SU-DHL-6 (cell line): ENCODE measurements at regions not wholly inside any gene's neighbourhood (a gene's known extent, or its start where the extent isn't known, plus 50 kb on each side); places are given as distances from the start of the nearest gene placed in this dataset.
"Not testable (repeated sequence)": the region's sequence is repeated elsewhere in the genome, so short reads cannot be mapped to it uniquely, and the experiment has no call there.

Source experiments
- H2AFZ ChIP-seq: fragments of 200-600 bp; sonication (generic); 2 replicates; pipeline ENCODE4 v1.6.1; 2014; ENCODE audit warnings: low read depth, mild to moderate bottlenecking, moderate library complexity, mixed read lengths, antibody characterized with exemption, low read length; ENCODE audit not compliant: severe bottlenecking
- H3F3A ChIP-seq: fragments of 200-600 bp; shearing (Covaris generic); 2 replicates; pipeline ENCODE4 v1.6.0; 2016; ENCODE audit warnings: antibody characterized with exemption, mild to moderate bottlenecking; ENCODE audit not compliant: insufficient read depth
- H3K27ac ChIP-seq: fragments of 200-600 bp; sonication (generic); 2 replicates; pipeline ENCODE4 v1.5.1; 2016; ENCODE audit warnings: low read depth, mild to moderate bottlenecking, low read length, moderate library complexity, mixed read lengths
- H3K27me3 ChIP-seq: fragments of 200-600 bp; sonication (generic), shearing (Covaris generic); 2 replicates; pipeline ENCODE4 v1.6.0; 2014; ENCODE audit warnings: mild to moderate bottlenecking, low read length
- H3K36me3 ChIP-seq: fragments of 200-600 bp; sonication (generic); 2 replicates; pipeline ENCODE4 v1.6.1; 2014; ENCODE audit warnings: mild to moderate bottlenecking, low read length, mixed read lengths
- H3K4me2 ChIP-seq: fragments of 300-600, 200-600 bp; shearing (Covaris generic), sonication (generic); 2 replicates; pipeline ENCODE4 v1.6.0; 2014; ENCODE audit warnings: low read length, low read depth, mild to moderate bottlenecking; ENCODE audit not compliant: poor library complexity, severe bottlenecking
- H3K4me3 ChIP-seq: fragments of 200-600 bp; sonication (generic); 2 replicates; pipeline ENCODE4 v1.5.1; 2014; ENCODE audit warnings: antibody characterized with exemption, low read length, mild to moderate bottlenecking, mixed read lengths; ENCODE audit not compliant: insufficient read depth, poor library complexity, severe bottlenecking
- H3K79me2 ChIP-seq: fragments of 200-600 bp; sonication (generic); 2 replicates; pipeline ENCODE4 v1.6.1; 2014; ENCODE audit warnings: mild to moderate bottlenecking, low read length, moderate library complexity; ENCODE audit not compliant: insufficient read depth
- H3K9ac ChIP-seq: fragments of 200-600 bp; sonication (generic); 2 replicates; pipeline ENCODE4 v1.7.0; 2014; ENCODE audit warnings: mild to moderate bottlenecking, low read length
- H3K9me2 ChIP-seq: fragments of 200-600 bp; sonication (generic); replicated peaks from 2 replicates; pipeline ENCODE4 v1.6.1; 2014; ENCODE audit warnings: low read length; ENCODE audit not compliant: insufficient read depth
- H3K9me3 ChIP-seq: fragments of 200-600 bp; sonication (generic); 2 replicates; pipeline ENCODE4 v1.6.1; 2014; ENCODE audit warnings: low read length, mixed read lengths; ENCODE audit not compliant: insufficient read depth
- H4K20me1 ChIP-seq: fragments of 200-600 bp; sonication (generic); 2 replicates; pipeline ENCODE4 v1.6.1; 2014; ENCODE audit warnings: low read depth, mild to moderate bottlenecking, antibody characterized with exemption, low read length, moderate library complexity, mixed read lengths
- CTCF ChIP-seq: fragments of 200-600 bp; sonication (generic); IDR thresholded peaks from one replicate; pipeline ENCODE4 v1.5.1; 2017; ENCODE audit warnings: antibody characterized with exemption, mild to moderate bottlenecking, low read length, moderate library complexity; ENCODE audit not compliant: insufficient read depth, poor library complexity, severe bottlenecking
- EZH2phosphoT487 ChIP-seq: fragments of 200-600 bp; sonication (generic), shearing (Covaris generic); conservative IDR thresholded peaks from 2 replicates; pipeline ENCODE4 v1.6.1; 2018; ENCODE audit warnings: mild to moderate bottlenecking, antibody characterized with exemption, low read length, moderate library complexity, mixed read lengths

DNA sequence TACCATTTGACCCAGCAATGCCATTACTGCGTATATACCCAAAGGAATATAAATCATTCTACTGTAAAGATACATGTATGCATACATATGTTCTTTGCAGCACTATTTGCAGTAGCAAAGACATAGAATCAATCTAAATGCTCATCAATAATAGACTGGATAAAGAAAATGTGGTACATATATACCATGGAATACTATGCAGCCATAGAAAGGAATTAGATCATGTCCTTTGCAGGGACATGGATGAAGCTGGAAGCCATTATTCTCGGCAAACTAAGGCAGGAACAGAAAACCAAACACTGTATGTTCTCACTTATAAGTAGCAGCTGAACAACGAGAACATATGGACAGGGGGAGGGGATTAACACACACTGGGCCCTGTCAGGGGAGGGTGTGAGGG, 54.8 kb upstream of the ZNF30 start:
- H3K27ac ChIP-seq, H3F3A ChIP-seq, H3K4me2 ChIP-seq, H3K9me2 ChIP-seq, H2AFZ ChIP-seq, H3K9ac ChIP-seq, H3K27me3 ChIP-seq, H3K9me3 ChIP-seq, H3K36me3 ChIP-seq, H3K79me2 ChIP-seq, H3K4me3 ChIP-seq, H4K20me1 ChIP-seq: not testable (repeated sequence)

- no peaks in the 10 kb centered on the region for H3F3A ChIP-seq
- H3K27me3 ChIP-seq, result no peaks in the 10 kb centered on the region
- H2AFZ ChIP-seq, result no peak overlapping the region
- H3K79me2 ChIP-seq, result no peaks in the 10 kb centered on the region
- TF ChIP-seq CTCF (no peak), EZH2phosphoT487 (no peak)
- no peaks in the 10 kb centered on the region for H3K9me3 ChIP-seq
- H3K9ac ChIP-seq, result no peak overlapping the region
- no peak overlapping the region for H3K4me2 ChIP-seq
- no peaks in the 10 kb centered on the region for H3K36me3 ChIP-seq
- no peaks in the 10 kb centered on the region for H3K9me2 ChIP-seq
- H3K4me3 ChIP-seq, result no peak overlapping the region
- no peak overlapping the region for H3K27ac ChIP-seq
- H4K20me1 ChIP-seq, result no peaks in the 10 kb centered on the region
Observed at GRCh38 chr19:34867631-34868030, 59.1 kb upstream of the ZNF30 start.

GRCh38 chr19:34865225-34865624, 61.5 kb upstream of the ZNF30 start:
- H3K27me3 ChIP-seq, H3F3A ChIP-seq, H3K79me2 ChIP-seq, H3K4me3 ChIP-seq, H4K20me1 ChIP-seq, H3K36me3 ChIP-seq, H3K9me3 ChIP-seq, H3K27ac ChIP-seq, H3K9ac ChIP-seq, H3K9me2 ChIP-seq, H3K4me2 ChIP-seq, H2AFZ ChIP-seq: not testable (repeated sequence)

DNA sequence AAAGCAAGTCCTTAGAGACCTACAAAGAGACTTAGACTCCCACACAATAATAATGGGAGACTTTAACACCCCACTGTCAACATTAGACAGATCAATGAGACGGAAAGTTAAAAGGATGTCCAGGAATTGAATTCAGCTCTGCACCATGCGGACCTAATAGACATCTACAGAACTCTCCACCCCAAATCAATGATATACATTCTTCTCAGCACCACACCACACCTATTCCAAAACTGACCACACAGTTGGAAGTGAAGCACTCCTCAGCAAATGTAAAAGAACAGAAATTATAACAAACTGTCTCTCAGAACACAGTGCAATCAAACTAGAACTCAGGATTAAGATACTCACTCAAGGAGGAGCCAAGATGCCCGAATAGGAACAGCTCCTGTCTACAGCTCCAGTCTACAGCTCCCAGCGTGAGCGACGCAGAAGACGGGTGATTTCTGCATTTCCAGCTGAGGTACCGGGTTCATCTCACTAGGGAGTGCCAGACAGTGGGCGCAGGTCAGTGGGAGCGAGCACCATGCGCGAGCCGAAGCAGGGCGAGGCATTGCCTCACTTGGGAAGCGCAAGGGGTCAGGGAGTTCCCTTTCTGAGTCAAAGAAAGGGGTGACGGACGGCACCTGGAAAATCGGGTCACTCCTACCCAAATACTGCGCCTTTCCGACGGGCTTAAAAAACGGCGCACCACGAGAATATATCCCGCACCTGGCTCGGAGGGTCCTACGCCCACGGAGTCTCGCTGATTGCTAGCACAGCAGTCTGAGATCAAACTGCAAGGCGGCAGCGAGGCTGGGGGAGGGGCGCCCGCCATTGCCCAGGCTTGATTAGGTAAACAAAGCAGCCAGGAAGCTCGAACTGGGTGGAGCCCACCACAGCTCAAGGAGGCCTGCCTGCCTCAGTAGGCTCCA, 66.6 kb upstream of the ZNF30 start:
- not testable (repeated sequence) for H3K27me3 ChIP-seq, H3K9me3 ChIP-seq, H3K9ac ChIP-seq, H2AFZ ChIP-seq, H3F3A ChIP-seq, H3K36me3 ChIP-seq, H3K79me2 ChIP-seq, H3K9me2 ChIP-seq, H4K20me1 ChIP-seq, H3K27ac ChIP-seq
- H3K4me3 ChIP-seq, result peak overlapping the region; percentile 29
- peak overlapping the region; percentile 50 for H3K4me2 ChIP-seq

GRCh38 chr19:34859325-34859724, 67.4 kb upstream of the ZNF30 start:
- not testable (repeated sequence) for H3F3A ChIP-seq, H3K36me3 ChIP-seq, H3K9me2 ChIP-seq, H2AFZ ChIP-seq, H4K20me1 ChIP-seq, H3K4me3 ChIP-seq, H3K27me3 ChIP-seq, H3K79me2 ChIP-seq, H3K9me3 ChIP-seq, H3K4me2 ChIP-seq, H3K27ac ChIP-seq, H3K9ac ChIP-seq
